HEK293 (cell line): ENCODE measurements at regions not wholly inside any gene's neighbourhood (a gene's known extent, or its start where the extent isn't known, plus 50 kb on each side); places are given as distances from the start of the nearest gene placed in this dataset.

Experiments
- ZNF114 ChIP-seq: fragments of 450-650 bp; formaldehyde crosslinking; IDR thresholded peaks from 2 replicates; pipeline ENCODE4 v1.5.0; 2017; ENCODE audit warnings: missing biosample characterization, missing genetic modification characterization
- ZNF623 ChIP-seq: fragments of 450-650 bp; formaldehyde crosslinking; IDR thresholded peaks from 2 replicates; pipeline ENCODE4 v1.5.1; 2016; ENCODE audit warnings: missing biosample characterization, missing genetic modification characterization
- ZNF677 ChIP-seq: fragments of 450-650 bp; IDR thresholded peaks from 2 replicates; pipeline ENCODE4 v1.5.0; 2018; ENCODE audit warnings: missing biosample characterization, mild to moderate bottlenecking, missing genetic modification characterization, moderate library complexity
- ZNF707 ChIP-seq: fragments of 450-650 bp; formaldehyde crosslinking; IDR thresholded peaks from 2 replicates; pipeline ENCODE4 v1.5.1; 2016; ENCODE audit warnings: missing biosample characterization, missing genetic modification characterization
- TF ChIP-seq, protein P1 (sequence below): fragments of 450-650 bp; formaldehyde crosslinking; IDR thresholded peaks from 2 replicates; pipeline ENCODE4 v1.5.1; 2016; ENCODE audit warnings: missing biosample characterization, missing genetic modification characterization

DNA sequence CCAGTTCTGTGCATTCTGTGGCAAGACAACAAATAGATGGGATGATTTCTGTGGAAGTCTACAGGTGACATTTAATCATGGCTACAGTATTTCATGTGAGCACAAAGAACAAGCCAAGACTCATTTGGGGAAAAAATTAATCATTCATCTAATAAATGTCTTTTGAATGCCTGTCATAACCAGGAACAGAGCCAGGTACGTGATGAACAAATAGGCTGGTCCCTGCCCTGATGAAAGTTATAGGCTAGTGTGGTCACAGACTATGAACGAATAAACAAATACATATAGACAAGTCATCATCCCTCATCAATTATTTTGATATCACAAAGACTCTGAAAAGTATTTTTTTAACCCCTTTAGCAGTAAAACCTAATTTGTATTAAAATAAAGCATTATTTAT lies 226.4 kb upstream of the RRP15 start:
- TF ChIP-seq ZNF677 (tag by site-specific recombination), result no peak
- TF ChIP-seq, protein P1, sequence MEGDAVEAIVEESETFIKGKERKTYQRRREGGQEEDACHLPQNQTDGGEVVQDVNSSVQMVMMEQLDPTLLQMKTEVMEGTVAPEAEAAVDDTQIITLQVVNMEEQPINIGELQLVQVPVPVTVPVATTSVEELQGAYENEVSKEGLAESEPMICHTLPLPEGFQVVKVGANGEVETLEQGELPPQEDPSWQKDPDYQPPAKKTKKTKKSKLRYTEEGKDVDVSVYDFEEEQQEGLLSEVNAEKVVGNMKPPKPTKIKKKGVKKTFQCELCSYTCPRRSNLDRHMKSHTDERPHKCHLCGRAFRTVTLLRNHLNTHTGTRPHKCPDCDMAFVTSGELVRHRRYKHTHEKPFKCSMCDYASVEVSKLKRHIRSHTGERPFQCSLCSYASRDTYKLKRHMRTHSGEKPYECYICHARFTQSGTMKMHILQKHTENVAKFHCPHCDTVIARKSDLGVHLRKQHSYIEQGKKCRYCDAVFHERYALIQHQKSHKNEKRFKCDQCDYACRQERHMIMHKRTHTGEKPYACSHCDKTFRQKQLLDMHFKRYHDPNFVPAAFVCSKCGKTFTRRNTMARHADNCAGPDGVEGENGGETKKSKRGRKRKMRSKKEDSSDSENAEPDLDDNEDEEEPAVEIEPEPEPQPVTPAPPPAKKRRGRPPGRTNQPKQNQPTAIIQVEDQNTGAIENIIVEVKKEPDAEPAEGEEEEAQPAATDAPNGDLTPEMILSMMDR (tag by site-specific recombination), result no peak
- TF ChIP-seq ZNF707 (tag by site-specific recombination), result no peak
- TF ChIP-seq ZNF114 (tag by site-specific recombination), result no peak
- TF ChIP-seq ZNF623 (tag by site-specific recombination), result no peak
